COLO668 (cell line): ENCODE measurements at regions not wholly inside any gene's neighbourhood (a gene's known extent, or its start where the extent isn't known, plus 50 kb on each side); places are given as distances from the start of the nearest gene placed in this dataset.

Experiments
- DNase-seq: peaks from one replicate; lab custom pipeline; 2025; ENCODE audit not compliant: unreplicated experiment; lab: John Stamatoyannopoulos, UW

- no peak for DNase-seq
Measured at GRCh38 chr22:48357961-48358360, 1469.7 kb downstream of the BRD1 start.

- no peak for DNase-seq
Measured at GRCh38 chr22:48357196-48357595, 1470.5 kb downstream of the BRD1 start.

- DNase-seq: no peak
Measured at GRCh38 chr22:48356731-48357130, 1470.9 kb downstream of the BRD1 start.

- DNase-seq: no peak
Measured at GRCh38 chr22:48354096-48354495, 1473.6 kb downstream of the BRD1 start.

- DNase-seq: no peak
Measured at GRCh38 chr22:48353116-48353947, 1474.3 kb downstream of the BRD1 start.

GRCh38 chr22:48352086-48352911, 1475.4 kb downstream of the BRD1 start:
- no peak for DNase-seq

GRCh38 chr22:48351376-48352085, 1476.1 kb downstream of the BRD1 start:
- no peak for DNase-seq

GRCh38 chr22:48350456-48350855, 1477.2 kb downstream of the BRD1 start:
- no peak for DNase-seq

GRCh38 chr22:48348855-48349254, 1478.8 kb downstream of the BRD1 start:
- no peak for DNase-seq

- no peak for DNase-seq
Measured at GRCh38 chr22:48347311-48347710, 1480.4 kb downstream of the BRD1 start.

GRCh38 chr22:48346911-48347310, 1480.8 kb downstream of the BRD1 start:
- no peak for DNase-seq

- DNase-seq: no peak
Measured at GRCh38 chr22:48346311-48346710, 1481.4 kb downstream of the BRD1 start.

- no peak for DNase-seq
Measured at GRCh38 chr22:48345631-48346030, 1482.0 kb downstream of the BRD1 start.

GRCh38 chr22:48343461-48343860, 1484.2 kb downstream of the BRD1 start:
- no peak for DNase-seq

GRCh38 chr22:48342732-48343131, 1484.9 kb downstream of the BRD1 start:
- no peak for DNase-seq

- no peak for DNase-seq
Measured at GRCh38 chr22:48342016-48342415, 1485.7 kb downstream of the BRD1 start.

GRCh38 chr22:48340727-48341709, 1486.7 kb downstream of the BRD1 start:
- no peak for DNase-seq

- DNase-seq: no peak
Measured at GRCh38 chr22:48340191-48340590, 1487.5 kb downstream of the BRD1 start.

GRCh38 chr22:48338793-48339705, 1488.6 kb downstream of the BRD1 start:
- DNase-seq: no peak
